ENCODE measurements at regions not wholly inside any gene's neighbourhood (a gene's known extent, or its start where the extent isn't known, plus 50 kb on each side); places are given as distances from the start of the nearest gene placed in this dataset.

DNA sequence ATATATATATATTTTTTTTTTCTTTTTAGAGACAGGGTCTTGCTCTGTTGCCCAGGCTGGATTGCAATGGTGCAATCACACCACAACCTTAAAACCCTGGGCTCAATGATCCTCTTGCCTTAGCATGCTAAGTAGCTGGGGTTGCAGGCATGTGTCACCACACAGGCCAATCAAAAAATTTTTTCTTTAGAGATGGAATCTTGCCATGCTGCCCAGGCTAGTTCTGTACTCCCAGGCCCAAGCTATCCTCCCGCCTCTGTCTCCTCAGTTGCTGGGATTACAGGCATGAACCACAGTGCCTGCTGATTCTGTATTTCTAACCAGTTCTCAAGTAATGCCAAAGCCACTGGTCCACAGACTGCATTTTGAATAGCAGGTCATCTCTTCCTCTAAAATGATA lies 291.3 kb upstream of the ZPLD1 start:
- TF ChIP-seq, protein P1, sequence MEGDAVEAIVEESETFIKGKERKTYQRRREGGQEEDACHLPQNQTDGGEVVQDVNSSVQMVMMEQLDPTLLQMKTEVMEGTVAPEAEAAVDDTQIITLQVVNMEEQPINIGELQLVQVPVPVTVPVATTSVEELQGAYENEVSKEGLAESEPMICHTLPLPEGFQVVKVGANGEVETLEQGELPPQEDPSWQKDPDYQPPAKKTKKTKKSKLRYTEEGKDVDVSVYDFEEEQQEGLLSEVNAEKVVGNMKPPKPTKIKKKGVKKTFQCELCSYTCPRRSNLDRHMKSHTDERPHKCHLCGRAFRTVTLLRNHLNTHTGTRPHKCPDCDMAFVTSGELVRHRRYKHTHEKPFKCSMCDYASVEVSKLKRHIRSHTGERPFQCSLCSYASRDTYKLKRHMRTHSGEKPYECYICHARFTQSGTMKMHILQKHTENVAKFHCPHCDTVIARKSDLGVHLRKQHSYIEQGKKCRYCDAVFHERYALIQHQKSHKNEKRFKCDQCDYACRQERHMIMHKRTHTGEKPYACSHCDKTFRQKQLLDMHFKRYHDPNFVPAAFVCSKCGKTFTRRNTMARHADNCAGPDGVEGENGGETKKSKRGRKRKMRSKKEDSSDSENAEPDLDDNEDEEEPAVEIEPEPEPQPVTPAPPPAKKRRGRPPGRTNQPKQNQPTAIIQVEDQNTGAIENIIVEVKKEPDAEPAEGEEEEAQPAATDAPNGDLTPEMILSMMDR (IDR thresholded peaks at IDR 0.05; ENCODE audit: extremely low read depth in 1 of 2, insufficient read depth in 1 of 2, low read depth in 1 of 2, low read length in 2 of 2): no peak
- no peak for TF ChIP-seq POLR2AphosphoS5 (IDR thresholded peaks at IDR 0.05; ENCODE audit: insufficient read depth, low read depth, low read length)
- no peak for TF ChIP-seq EZH2 (IDR thresholded peaks at IDR 0.05; ENCODE audit: borderline replicate concordance, low read depth, low read length, severe bottlenecking)
- TF ChIP-seq MYC (IDR thresholded peaks at IDR 0.05; ENCODE audit: low read depth, low read length): no peak
- TF ChIP-seq POLR2A (IDR thresholded peaks at IDR 0.05; ENCODE audit: low read depth, low read length): no peak
- no peak for TF ChIP-seq GATA2 (IDR thresholded peaks at IDR 0.05; ENCODE audit: insufficient read depth, insufficient read length, low read depth, low read length)
- TF ChIP-seq, protein P2, sequence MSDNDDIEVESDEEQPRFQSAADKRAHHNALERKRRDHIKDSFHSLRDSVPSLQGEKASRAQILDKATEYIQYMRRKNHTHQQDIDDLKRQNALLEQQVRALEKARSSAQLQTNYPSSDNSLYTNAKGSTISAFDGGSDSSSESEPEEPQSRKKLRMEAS (IDR thresholded peaks at IDR 0.05; ENCODE audit: insufficient read depth, insufficient read length): no peak
